ENCODE measurements at regions not wholly inside any gene's neighbourhood (a gene's known extent, or its start where the extent isn't known, plus 50 kb on each side); places are given as distances from the start of the nearest gene placed in this dataset.

DNA sequence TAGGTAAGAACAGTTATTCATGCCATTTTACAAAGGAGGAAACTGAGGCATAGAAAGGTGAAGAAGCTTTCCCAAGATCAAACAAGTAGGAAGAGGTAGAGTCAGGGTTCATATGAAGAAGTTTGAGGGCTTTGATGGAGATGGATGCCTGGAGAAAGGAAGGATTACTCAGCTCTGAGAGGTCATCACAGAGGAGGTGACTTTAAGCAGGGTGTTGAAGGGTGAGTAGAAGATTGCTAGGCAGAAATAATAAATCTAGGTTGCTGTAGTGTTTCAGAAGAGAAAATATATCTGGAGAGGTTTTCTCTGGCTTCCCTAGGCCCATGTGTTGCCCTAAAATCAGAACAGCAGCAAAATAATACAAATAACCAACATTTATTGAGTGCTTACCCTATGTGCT, 196.3 kb downstream of the PALM2AKAP2 start:
- no peak overlapping the region for H3K27ac Mint-ChIP-seq
- H3K9me3 ChIP-seq (ENCODE audit: control insufficient read depth, insufficient read depth, low read length), result no peaks in the 10 kb centered on the region
- H3K36me3 ChIP-seq (ENCODE audit: control insufficient read depth, insufficient read depth, low read length), result no peaks in the 10 kb centered on the region
- H3K4me1 ChIP-seq (ENCODE audit: control insufficient read depth, insufficient read depth, low read length), result peaks cover 10% of the 10 kb centered on the region
- ATAC-seq (no peak), DNase-seq (no peak)
- H3K4me3 ChIP-seq (ENCODE audit: low read length), result no peak overlapping the region
- no peaks in the 10 kb centered on the region for H3K9me3 Mint-ChIP-seq
- TF ChIP-seq, protein P1, sequence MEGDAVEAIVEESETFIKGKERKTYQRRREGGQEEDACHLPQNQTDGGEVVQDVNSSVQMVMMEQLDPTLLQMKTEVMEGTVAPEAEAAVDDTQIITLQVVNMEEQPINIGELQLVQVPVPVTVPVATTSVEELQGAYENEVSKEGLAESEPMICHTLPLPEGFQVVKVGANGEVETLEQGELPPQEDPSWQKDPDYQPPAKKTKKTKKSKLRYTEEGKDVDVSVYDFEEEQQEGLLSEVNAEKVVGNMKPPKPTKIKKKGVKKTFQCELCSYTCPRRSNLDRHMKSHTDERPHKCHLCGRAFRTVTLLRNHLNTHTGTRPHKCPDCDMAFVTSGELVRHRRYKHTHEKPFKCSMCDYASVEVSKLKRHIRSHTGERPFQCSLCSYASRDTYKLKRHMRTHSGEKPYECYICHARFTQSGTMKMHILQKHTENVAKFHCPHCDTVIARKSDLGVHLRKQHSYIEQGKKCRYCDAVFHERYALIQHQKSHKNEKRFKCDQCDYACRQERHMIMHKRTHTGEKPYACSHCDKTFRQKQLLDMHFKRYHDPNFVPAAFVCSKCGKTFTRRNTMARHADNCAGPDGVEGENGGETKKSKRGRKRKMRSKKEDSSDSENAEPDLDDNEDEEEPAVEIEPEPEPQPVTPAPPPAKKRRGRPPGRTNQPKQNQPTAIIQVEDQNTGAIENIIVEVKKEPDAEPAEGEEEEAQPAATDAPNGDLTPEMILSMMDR (IDR thresholded peaks at IDR 0.05), result no peak
- no peaks in the 10 kb centered on the region for H3K4me1 Mint-ChIP-seq
- H3K27me3 Mint-ChIP-seq (ENCODE audit: low read depth in 2 of 2), result peaks cover 0 to 3% of the 10 kb centered on the region in 2 donors
- no peak overlapping the region for H3K27ac ChIP-seq (ENCODE audit: low read length)
- intact Hi-C loops (cut with micrococcal nuclease), result no loop called here
- no peaks in the 10 kb centered on the region for H3K36me3 Mint-ChIP-seq
- H3K27me3 ChIP-seq (ENCODE audit: control insufficient read depth, insufficient read depth, low read length), result no peaks in the 10 kb centered on the region
- H3K4me3 Mint-ChIP-seq, result no peak overlapping the region

DNA sequence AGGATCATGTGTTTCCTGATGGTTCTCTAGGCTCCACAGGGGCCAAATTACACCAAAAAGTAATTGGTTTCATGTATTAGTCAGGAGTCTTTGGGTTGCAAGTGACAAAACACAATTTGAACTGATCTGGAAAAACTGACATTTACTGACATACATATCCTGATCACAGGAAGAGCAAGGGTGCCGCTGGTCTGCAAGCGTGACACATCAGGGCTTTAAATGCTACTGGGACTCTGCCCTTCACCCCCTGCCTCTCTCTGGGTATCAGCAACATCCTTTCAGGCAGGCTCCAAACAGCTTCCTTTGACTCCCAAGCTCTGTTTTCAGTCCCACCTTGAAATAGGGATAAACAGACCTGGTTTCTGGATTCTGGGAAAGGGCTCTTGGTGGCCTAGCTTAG, 197.5 kb downstream of the PALM2AKAP2 start:
- Mint-ChIP-seq H3K4me3 (no peak overlapping the region), H3K4me1 (no peaks in the 10 kb centered on the region), H3K27ac (no peak overlapping the region), H3K27me3 (ENCODE audit: low read depth in 2 of 2) (no peaks in the 10 kb centered on the region), H3K36me3 (peaks cover 7% of the 10 kb centered on the region), H3K9me3 (no peaks in the 10 kb centered on the region)
- Histone ChIP-seq H3K27ac (ENCODE audit: low read length) (no peak overlapping the region), H3K36me3 (ENCODE audit: control insufficient read depth, insufficient read depth, low read length) (no peaks in the 10 kb centered on the region), H3K4me1 (ENCODE audit: control insufficient read depth, insufficient read depth, low read length) (peaks cover 10% of the 10 kb centered on the region), H3K9me3 (ENCODE audit: control insufficient read depth, insufficient read depth, low read length) (no peaks in the 10 kb centered on the region), H3K27me3 (ENCODE audit: control insufficient read depth, insufficient read depth, low read length) (no peaks in the 10 kb centered on the region), H3K4me3 (ENCODE audit: low read length) (no peak overlapping the region)
- intact Hi-C loops (cut with micrococcal nuclease), result no loop called here
- no peak for DNase-seq
- ATAC-seq, result no peak
- WGBS (ENCODE audit: insufficient coverage), result 81% methylated on average over 2 of the region's 2 CpGs
- TF ChIP-seq, protein P1 (IDR thresholded peaks at IDR 0.05), result no peak

DNA sequence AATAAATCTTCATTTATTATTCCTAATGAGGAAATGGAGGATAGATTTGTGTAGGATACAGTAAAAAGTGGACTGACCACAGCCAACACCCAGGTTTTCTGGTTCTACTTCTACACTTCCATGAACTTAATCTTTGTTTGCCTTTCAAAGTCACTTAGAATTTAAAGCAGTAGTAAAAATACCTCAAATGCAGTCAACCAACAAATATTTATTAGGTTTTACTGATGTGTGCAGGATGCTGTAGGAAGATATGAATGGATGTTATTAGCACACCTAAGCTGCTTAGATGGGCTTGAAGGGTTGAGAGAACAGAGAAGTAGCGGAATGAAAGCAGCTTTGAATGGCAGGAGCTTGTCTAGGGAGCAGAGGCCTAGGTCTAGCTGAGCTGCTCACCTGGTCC, 201.1 kb downstream of the PALM2AKAP2 start:
- TF ChIP-seq, protein P1 (IDR thresholded peaks at IDR 0.05), result no peak
- intact Hi-C loops (cut with micrococcal nuclease), result no loop called here

DNA sequence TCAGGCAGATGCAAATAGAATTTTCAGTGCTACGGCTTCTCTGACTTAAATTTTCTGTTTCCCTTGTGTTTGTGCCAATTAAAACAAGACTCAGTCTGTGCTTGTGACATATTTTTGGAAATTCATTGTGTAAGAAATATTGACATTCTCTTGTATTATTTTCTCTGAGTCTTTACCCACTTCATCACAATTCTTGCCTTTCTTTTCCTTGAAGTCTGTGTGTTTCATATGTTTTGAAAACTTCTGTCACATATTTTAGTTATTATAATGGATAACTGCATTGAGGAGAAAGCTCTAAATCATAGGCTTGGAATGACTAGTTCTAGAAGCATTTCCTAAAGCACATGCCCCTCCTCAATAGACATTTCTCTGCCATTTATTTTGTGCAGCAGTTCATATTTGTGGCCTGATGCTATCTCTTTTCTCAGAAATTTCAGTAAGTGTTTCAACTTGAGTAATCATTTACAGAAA, 206.6 kb downstream of the PALM2AKAP2 start:
- H3K27ac Mint-ChIP-seq, result no peak overlapping the region
- Histone ChIP-seq H3K9me3 (ENCODE audit: control insufficient read depth, insufficient read depth, low read length) (no peaks in the 10 kb centered on the region), H3K36me3 (ENCODE audit: control insufficient read depth, insufficient read depth, low read length) (no peaks in the 10 kb centered on the region), H3K27me3 (ENCODE audit: control insufficient read depth, insufficient read depth, low read length) (no peaks in the 10 kb centered on the region), H3K4me1 (ENCODE audit: control insufficient read depth, insufficient read depth, low read length) (no peaks in the 10 kb centered on the region), H3K27ac (ENCODE audit: low read length) (no peak overlapping the region), H3K4me3 (ENCODE audit: low read length) (no peak overlapping the region)
- no peaks in the 10 kb centered on the region for H3K9me3 Mint-ChIP-seq
- H3K36me3 Mint-ChIP-seq, result peaks cover 5% of the 10 kb centered on the region
- no peaks in the 10 kb centered on the region for H3K4me1 Mint-ChIP-seq
- TF ChIP-seq, protein P1 (IDR thresholded peaks at IDR 0.05), result no peak
- H3K4me3 Mint-ChIP-seq, result no peak overlapping the region
- no CpG with 5 or more reads among the region's 1 CpG for WGBS (ENCODE audit: insufficient coverage)
- intact Hi-C loops (cut with micrococcal nuclease), result no loop called here
- peaks cover 0 to 9% of the 10 kb centered on the region in 2 donors for H3K27me3 Mint-ChIP-seq (ENCODE audit: low read depth in 2 of 2)
- no peak for ATAC-seq
- DNase-seq, result no peak

More for the DNA sequence above, 201.1 kb downstream of the PALM2AKAP2 start:
- Mint-ChIP-seq H3K9me3 (no peaks in the 10 kb centered on the region), H3K27me3 (ENCODE audit: low read depth in 2 of 2) (peaks cover 0 to 3% of the 10 kb centered on the region in 2 donors), H3K4me1 (no peaks in the 10 kb centered on the region), H3K4me3 (no peak overlapping the region), H3K36me3 (peaks cover 7% of the 10 kb centered on the region), H3K27ac (no peak overlapping the region)
- ATAC-seq (no peak), DNase-seq (no peak)
- H3K27me3 ChIP-seq (ENCODE audit: control insufficient read depth, insufficient read depth, low read length), result no peaks in the 10 kb centered on the region
- no peak overlapping the region for H3K4me3 ChIP-seq (ENCODE audit: low read length)
- no peaks in the 10 kb centered on the region for H3K4me1 ChIP-seq (ENCODE audit: control insufficient read depth, insufficient read depth, low read length)
- WGBS (ENCODE audit: insufficient coverage), result 62% methylated on average over 1 of the region's 1 CpG
- no peak overlapping the region for H3K27ac ChIP-seq (ENCODE audit: low read length)
- no peaks in the 10 kb centered on the region for H3K9me3 ChIP-seq (ENCODE audit: control insufficient read depth, insufficient read depth, low read length)
- no peaks in the 10 kb centered on the region for H3K36me3 ChIP-seq (ENCODE audit: control insufficient read depth, insufficient read depth, low read length)
